ENCODE measurements at regions not wholly inside any gene's neighbourhood (a gene's known extent, or its start where the extent isn't known, plus 50 kb on each side); places are given as distances from the start of the nearest gene placed in this dataset.

GRCh38 chr12:69168363-69168762, 71.0 kb upstream of the CPSF6 start:
- no peak overlapping the region for H3K4me3 ChIP-seq
- no peak for DNase-seq
- ATAC-seq: no peak
- intact Hi-C loops (cut with DNase I): no loop called here
- no peaks in the 10 kb centered on the region for H3K4me1 ChIP-seq
- no peak for TF ChIP-seq CTCF (IDR thresholded peaks at IDR 0.05)
- TF ChIP-seq POLR2A (IDR thresholded peaks at IDR 0.05): no peak
- no peaks in the 10 kb centered on the region for H3K9me3 ChIP-seq
- WGBS (ENCODE audit: insufficient coverage, low coverage, low lambda C conversion rate, missing lambda C conversion rate): 78% methylated on average over 4 of the region's 5 CpGs
- H3K27me3 ChIP-seq: no peaks in the 10 kb centered on the region
- H3K27ac ChIP-seq: no peak overlapping the region
- H3K36me3 ChIP-seq: no peaks in the 10 kb centered on the region

GRCh38 chr12:69168828-69169227, 70.5 kb upstream of the CPSF6 start:
- ATAC-seq (no peak), DNase-seq (no peak)
- Histone ChIP-seq H3K4me1 (no peaks in the 10 kb centered on the region), H3K36me3 (no peaks in the 10 kb centered on the region), H3K27ac (no peak overlapping the region), H3K4me3 (no peak overlapping the region), H3K27me3 (no peaks in the 10 kb centered on the region), H3K9me3 (no peaks in the 10 kb centered on the region)
- TF ChIP-seq CTCF (IDR thresholded peaks at IDR 0.05) (no peak), POLR2A (IDR thresholded peaks at IDR 0.05) (no peak)
- WGBS (ENCODE audit: insufficient coverage, low coverage, low lambda C conversion rate, missing lambda C conversion rate): 88% methylated on average over 3 of the region's 3 CpGs
- intact Hi-C loops (cut with DNase I): no loop called here

- intact Hi-C loops (cut with DNase I): no loop called here
- TF ChIP-seq POLR2A (IDR thresholded peaks at IDR 0.05) (no peak), CTCF (IDR thresholded peaks at IDR 0.05) (no peak)
- Histone ChIP-seq H3K27ac (no peak overlapping the region), H3K4me1 (no peaks in the 10 kb centered on the region), H3K4me3 (no peak overlapping the region), H3K9me3 (no peaks in the 10 kb centered on the region), H3K27me3 (no peaks in the 10 kb centered on the region), H3K36me3 (no peaks in the 10 kb centered on the region)
- DNase-seq (no peak), ATAC-seq (no peak)
- WGBS (ENCODE audit: insufficient coverage, low coverage, low lambda C conversion rate, missing lambda C conversion rate): 65% methylated on average over 4 of the region's 4 CpGs
Measured at GRCh38 chr12:69170293-69170692, 69.1 kb upstream of the CPSF6 start.

- DNase-seq (no peak), ATAC-seq (no peak)
- no peaks in the 10 kb centered on the region for H3K4me1 ChIP-seq
- H3K4me3 ChIP-seq: no peak overlapping the region
- H3K9me3 ChIP-seq: no peaks in the 10 kb centered on the region
- intact Hi-C loops (cut with DNase I): no loop called here
- TF ChIP-seq POLR2A (IDR thresholded peaks at IDR 0.05) (no peak), CTCF (IDR thresholded peaks at IDR 0.05) (no peak)
- 84% methylated on average over 5 of the region's 6 CpGs for WGBS (ENCODE audit: insufficient coverage, low coverage, low lambda C conversion rate, missing lambda C conversion rate)
- H3K36me3 ChIP-seq: no peaks in the 10 kb centered on the region
- no peaks in the 10 kb centered on the region for H3K27me3 ChIP-seq
- no peak overlapping the region for H3K27ac ChIP-seq
Measured at GRCh38 chr12:69171881-69172280, 67.5 kb upstream of the CPSF6 start.

GRCh38 chr12:69172491-69172890, 66.9 kb upstream of the CPSF6 start:
- 19% methylated on average over 1 of the region's 1 CpG for WGBS (ENCODE audit: insufficient coverage, low coverage, low lambda C conversion rate, missing lambda C conversion rate)
- TF ChIP-seq CTCF (IDR thresholded peaks at IDR 0.05): no peak
- no peak for TF ChIP-seq POLR2A (IDR thresholded peaks at IDR 0.05)
- no peak for DNase-seq
- no peaks in the 10 kb centered on the region for H3K36me3 ChIP-seq
- intact Hi-C loops (cut with DNase I): no loop called here
- no peaks in the 10 kb centered on the region for H3K9me3 ChIP-seq
- H3K27me3 ChIP-seq: no peaks in the 10 kb centered on the region
- no peak overlapping the region for H3K27ac ChIP-seq
- no peak overlapping the region for H3K4me3 ChIP-seq
- ATAC-seq: no peak
- no peaks in the 10 kb centered on the region for H3K4me1 ChIP-seq
